Osteoblast (primary cell): ENCODE measurements at regions not wholly inside any gene's neighbourhood (a gene's known extent, or its start where the extent isn't known, plus 50 kb on each side); places are given as distances from the start of the nearest gene placed in this dataset.

ENCODE experiments used
- DNase-seq: peaks from one replicate; pipeline ENCODE4 v3.0.0; 2011; ENCODE audit warnings: low spot score, mixed read lengths; ENCODE audit not compliant: insufficient read length; ENCODE audit errors: missing footprints
- H2AFZ ChIP-seq: 2 replicates; pipeline ENCODE4 v1.6.0; 2011; ENCODE audit warnings: mild to moderate bottlenecking, low read length
- H3K27ac ChIP-seq: 2 replicates; pipeline ENCODE4 v1.5.1; 2011; ENCODE audit warnings: mild to moderate bottlenecking, low read depth, low read length, moderate library complexity
- H3K27me3 ChIP-seq: 2 replicates; pipeline ENCODE4 v1.6.0; 2012; ENCODE audit warnings: mild to moderate bottlenecking, control low read depth, inconsistent platforms, low read length, moderate library complexity; ENCODE audit not compliant: insufficient read depth
- H3K36me3 ChIP-seq: 2 replicates; pipeline ENCODE4 v1.5.1; 2011; ENCODE audit warnings: mild to moderate bottlenecking, low read length, control low read depth, moderate library complexity; ENCODE audit not compliant: insufficient read depth
- H3K4me1 ChIP-seq: 2 replicates; pipeline ENCODE4 v1.5.1; 2011; ENCODE audit warnings: mild to moderate bottlenecking, low read length, control low read depth, moderate library complexity; ENCODE audit not compliant: insufficient read depth
- H3K4me2 ChIP-seq: 2 replicates; pipeline ENCODE4 v1.6.0; 2011; ENCODE audit warnings: mild to moderate bottlenecking, low read length; ENCODE audit not compliant: insufficient read depth
- H3K4me3 ChIP-seq: fragments of 200-600 bp; sonication (generic); 3 replicates; pipeline ENCODE4 v1.5.1; 2012; ENCODE audit warnings: mild to moderate bottlenecking, low read length, inconsistent platforms; ENCODE audit not compliant: insufficient read depth
- H3K79me2 ChIP-seq: 2 replicates; pipeline ENCODE4 v1.6.0; 2012; ENCODE audit warnings: mild to moderate bottlenecking, low read length, control low read depth, inconsistent platforms; ENCODE audit not compliant: insufficient read depth
- H3K9me3 ChIP-seq: 2 replicates; pipeline ENCODE4 v1.5.1; 2011; ENCODE audit warnings: low read depth, low read length, control low read depth
- H4K20me1 ChIP-seq: 2 replicates; pipeline ENCODE4 v1.6.0; 2012; ENCODE audit warnings: mild to moderate bottlenecking, low read length, control low read depth; ENCODE audit not compliant: insufficient read depth
- TF ChIP-seq, protein P1 (sequence below): IDR thresholded peaks from 2 replicates; pipeline ENCODE4 v1.5.1; 2011; ENCODE audit warnings: mild to moderate bottlenecking, low read depth, low read length, moderate library complexity; ENCODE audit errors: extremely low read depth

DNA sequence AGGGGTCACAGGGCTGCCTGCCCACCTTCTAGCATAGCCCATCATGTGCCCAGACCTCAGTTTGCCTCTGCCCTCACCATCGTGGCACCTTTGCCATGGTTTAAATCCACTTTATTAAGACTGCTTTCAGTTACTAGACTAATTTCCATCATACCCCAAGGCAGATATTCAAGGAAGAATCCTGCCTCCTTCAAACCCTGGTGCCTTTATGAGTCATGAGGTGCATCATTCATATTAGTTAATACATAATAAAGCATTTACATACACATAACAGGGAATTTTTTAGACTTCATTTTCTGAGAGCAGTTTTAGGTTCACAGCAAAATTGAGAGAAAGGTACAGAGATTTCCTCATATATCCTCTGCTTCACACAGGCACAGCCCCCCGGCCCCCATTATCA is 62.8 kb downstream of the CXCL12 start:
- H4K20me1 ChIP-seq, result no peaks in the 10 kb centered on the region
- H3K27me3 ChIP-seq, result peaks cover 6% of the 10 kb centered on the region
- no peaks in the 10 kb centered on the region for H3K36me3 ChIP-seq
- no peak for DNase-seq
- no peaks in the 10 kb centered on the region for H3K4me1 ChIP-seq
- TF ChIP-seq, protein P1, sequence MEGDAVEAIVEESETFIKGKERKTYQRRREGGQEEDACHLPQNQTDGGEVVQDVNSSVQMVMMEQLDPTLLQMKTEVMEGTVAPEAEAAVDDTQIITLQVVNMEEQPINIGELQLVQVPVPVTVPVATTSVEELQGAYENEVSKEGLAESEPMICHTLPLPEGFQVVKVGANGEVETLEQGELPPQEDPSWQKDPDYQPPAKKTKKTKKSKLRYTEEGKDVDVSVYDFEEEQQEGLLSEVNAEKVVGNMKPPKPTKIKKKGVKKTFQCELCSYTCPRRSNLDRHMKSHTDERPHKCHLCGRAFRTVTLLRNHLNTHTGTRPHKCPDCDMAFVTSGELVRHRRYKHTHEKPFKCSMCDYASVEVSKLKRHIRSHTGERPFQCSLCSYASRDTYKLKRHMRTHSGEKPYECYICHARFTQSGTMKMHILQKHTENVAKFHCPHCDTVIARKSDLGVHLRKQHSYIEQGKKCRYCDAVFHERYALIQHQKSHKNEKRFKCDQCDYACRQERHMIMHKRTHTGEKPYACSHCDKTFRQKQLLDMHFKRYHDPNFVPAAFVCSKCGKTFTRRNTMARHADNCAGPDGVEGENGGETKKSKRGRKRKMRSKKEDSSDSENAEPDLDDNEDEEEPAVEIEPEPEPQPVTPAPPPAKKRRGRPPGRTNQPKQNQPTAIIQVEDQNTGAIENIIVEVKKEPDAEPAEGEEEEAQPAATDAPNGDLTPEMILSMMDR, result no peak
- no peaks in the 10 kb centered on the region for H3K9me3 ChIP-seq
- H2AFZ ChIP-seq, result no peak overlapping the region
- no peak overlapping the region for H3K4me3 ChIP-seq
- no peak overlapping the region for H3K4me2 ChIP-seq
- H3K79me2 ChIP-seq, result no peaks in the 10 kb centered on the region
- no peak overlapping the region for H3K27ac ChIP-seq

DNA sequence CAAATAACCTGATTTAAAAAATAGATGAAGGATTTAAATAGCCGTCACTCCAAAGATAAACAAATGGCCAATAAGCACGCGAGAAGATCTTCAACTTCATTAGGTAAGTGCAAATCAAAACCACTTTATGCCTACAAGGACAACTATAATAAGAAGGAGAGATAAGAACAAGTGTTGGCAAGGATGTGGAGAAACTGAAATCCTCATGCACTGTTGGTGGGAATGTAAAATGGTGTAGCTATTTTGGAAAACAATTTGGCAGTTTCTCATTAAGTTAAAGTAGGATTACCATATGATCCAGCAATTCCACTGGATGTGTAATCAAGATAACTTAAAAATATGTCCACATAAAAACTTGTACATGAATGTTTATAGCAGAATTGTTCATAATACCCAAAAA is 64.1 kb downstream of the CXCL12 start:
- Histone ChIP-seq H3K4me3 (no peak overlapping the region), H3K36me3 (no peaks in the 10 kb centered on the region), H3K4me2 (no peak overlapping the region), H2AFZ (no peak overlapping the region), H3K27ac (no peak overlapping the region), H3K79me2 (no peaks in the 10 kb centered on the region), H3K9me3 (no peaks in the 10 kb centered on the region), H3K27me3 (peaks cover 6% of the 10 kb centered on the region), H3K4me1 (no peaks in the 10 kb centered on the region), H4K20me1 (no peaks in the 10 kb centered on the region)
- no peak for DNase-seq
- TF ChIP-seq, protein P1, result no peak

DNA sequence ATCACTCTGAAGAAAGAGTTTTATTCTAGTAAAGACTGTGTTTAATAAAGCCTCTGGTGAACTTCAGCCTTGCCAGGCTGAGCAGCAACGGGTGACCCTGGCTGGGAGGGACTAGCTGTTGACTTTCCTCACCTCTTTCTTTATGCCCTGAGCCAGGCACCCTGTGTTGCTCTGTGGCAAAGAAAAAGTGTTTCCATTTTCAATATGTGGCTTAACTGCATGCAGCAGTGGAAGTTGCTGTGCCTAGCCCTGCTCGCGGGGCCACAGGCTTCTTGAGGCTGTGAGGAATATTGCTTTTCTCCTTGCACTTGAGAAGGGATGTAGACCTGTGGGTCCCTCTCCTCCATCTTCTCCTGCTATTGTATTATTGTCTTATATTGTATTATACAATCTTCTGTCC is 67.0 kb downstream of the CXCL12 start:
- H3K36me3 ChIP-seq, result no peaks in the 10 kb centered on the region
- H3K9me3 ChIP-seq, result no peaks in the 10 kb centered on the region
- H3K27me3 ChIP-seq, result peaks cover 3% of the 10 kb centered on the region
- H3K79me2 ChIP-seq, result no peaks in the 10 kb centered on the region
- TF ChIP-seq, protein P1, result no peak
- H3K4me3 ChIP-seq, result no peak overlapping the region
- H3K27ac ChIP-seq, result no peak overlapping the region
- no peak overlapping the region for H2AFZ ChIP-seq
- DNase-seq, result no peak
- no peaks in the 10 kb centered on the region for H3K4me1 ChIP-seq
- H3K4me2 ChIP-seq, result no peak overlapping the region
- H4K20me1 ChIP-seq, result no peaks in the 10 kb centered on the region

DNA sequence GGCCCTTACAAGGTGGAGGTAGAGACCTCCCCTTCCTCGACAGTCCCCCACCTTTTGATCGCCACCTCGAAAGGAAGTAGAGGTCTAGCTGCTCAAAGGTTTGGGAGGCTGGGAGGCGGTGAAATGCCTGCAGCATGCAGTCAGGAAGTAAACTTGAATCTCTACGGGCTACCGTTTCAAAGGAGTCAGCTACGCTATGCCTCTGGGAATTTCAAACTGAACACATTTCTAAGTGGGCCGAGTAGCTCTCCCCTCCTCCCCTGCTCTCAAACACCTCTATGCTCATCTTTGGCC is 68.0 kb downstream of the CXCL12 start:
- Histone ChIP-seq H3K9me3 (no peaks in the 10 kb centered on the region), H3K4me2 (no peak overlapping the region), H2AFZ (no peak overlapping the region), H3K27ac (no peak overlapping the region), H3K4me3 (no peak overlapping the region), H3K27me3 (no peaks in the 10 kb centered on the region), H3K36me3 (no peaks in the 10 kb centered on the region), H3K4me1 (no peaks in the 10 kb centered on the region), H3K79me2 (no peaks in the 10 kb centered on the region), H4K20me1 (no peaks in the 10 kb centered on the region)
- TF ChIP-seq, protein P1, result no peak
- DNase-seq, result peak; percentile 25
